Gastrocnemius medialis (tissue), 4 donors: ENCODE measurements at regions not wholly inside any gene's neighbourhood (a gene's known extent, or its start where the extent isn't known, plus 50 kb on each side); places are given as distances from the start of the nearest gene placed in this dataset.

Experiments
- POLR2A ChIP-seq, 2 donors: fragments of 450-650 bp; IDR thresholded peaks; one replicate each; pipeline ENCODE4 v1.6.1; 2017; ENCODE audit warnings: antibody characterized with exemption in 2 of 2, mild to moderate bottlenecking in 2 of 2, moderate library complexity in 2 of 2
- TF ChIP-seq, protein P1 (sequence below), 5 experiments: fragments of 450-650 bp in 3 of 5; fragments of 200-600 bp in 2 of 5; sonication (generic) in 2 of 5; IDR thresholded peaks in 4 of 5; conservative IDR thresholded peaks in 1 of 5; 1 replicate in 4 of 5; 2 replicates in 1 of 5; pipeline ENCODE4 v1.5.1; 2016 to 2019; ENCODE audit warnings: antibody characterized with exemption in 5 of 5, mild to moderate bottlenecking in 3 of 5, moderate library complexity in 3 of 5

DNA sequence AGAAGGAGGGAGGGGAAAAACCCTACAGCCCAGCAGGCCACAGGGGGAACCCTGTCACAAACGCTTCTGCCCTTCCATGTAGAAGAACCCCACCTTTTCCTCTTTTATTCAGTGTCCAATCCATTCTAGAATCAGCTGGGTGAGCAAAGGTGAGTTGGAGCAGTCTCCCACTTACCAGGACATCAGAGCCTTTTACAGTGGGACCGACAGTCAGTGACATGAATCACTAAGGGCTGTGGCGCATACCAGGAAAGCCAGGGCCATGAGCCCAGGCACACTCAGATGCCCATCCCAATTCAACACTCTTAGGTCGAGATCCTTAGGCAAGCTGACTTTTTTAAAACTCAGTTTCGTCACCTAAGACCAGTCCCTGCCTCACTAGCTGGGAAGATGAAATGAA, 146.1 kb downstream of the AQP9 start:
- TF ChIP-seq, protein P1, sequence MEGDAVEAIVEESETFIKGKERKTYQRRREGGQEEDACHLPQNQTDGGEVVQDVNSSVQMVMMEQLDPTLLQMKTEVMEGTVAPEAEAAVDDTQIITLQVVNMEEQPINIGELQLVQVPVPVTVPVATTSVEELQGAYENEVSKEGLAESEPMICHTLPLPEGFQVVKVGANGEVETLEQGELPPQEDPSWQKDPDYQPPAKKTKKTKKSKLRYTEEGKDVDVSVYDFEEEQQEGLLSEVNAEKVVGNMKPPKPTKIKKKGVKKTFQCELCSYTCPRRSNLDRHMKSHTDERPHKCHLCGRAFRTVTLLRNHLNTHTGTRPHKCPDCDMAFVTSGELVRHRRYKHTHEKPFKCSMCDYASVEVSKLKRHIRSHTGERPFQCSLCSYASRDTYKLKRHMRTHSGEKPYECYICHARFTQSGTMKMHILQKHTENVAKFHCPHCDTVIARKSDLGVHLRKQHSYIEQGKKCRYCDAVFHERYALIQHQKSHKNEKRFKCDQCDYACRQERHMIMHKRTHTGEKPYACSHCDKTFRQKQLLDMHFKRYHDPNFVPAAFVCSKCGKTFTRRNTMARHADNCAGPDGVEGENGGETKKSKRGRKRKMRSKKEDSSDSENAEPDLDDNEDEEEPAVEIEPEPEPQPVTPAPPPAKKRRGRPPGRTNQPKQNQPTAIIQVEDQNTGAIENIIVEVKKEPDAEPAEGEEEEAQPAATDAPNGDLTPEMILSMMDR (IDR thresholded peaks at IDR 0.05 in 4 of 5, conservative IDR thresholded peaks at IDR 0.05 in 1 of 5) = no peak
- no peak for TF ChIP-seq POLR2A (IDR thresholded peaks at IDR 0.05)
